Liver (tissue), 8 donors: ENCODE measurements at regions not wholly inside any gene's neighbourhood (a gene's known extent, or its start where the extent isn't known, plus 50 kb on each side); places are given as distances from the start of the nearest gene placed in this dataset.

ENCODE experiments used
- DNase-seq: peaks from one replicate; pipeline ENCODE4 v3.0.0-alpha.2; 2017; ENCODE audit warnings: low spot score
- H3K27ac ChIP-seq, 2 donors: one replicate each; pipeline ENCODE4 v1.7.0; 2013; ENCODE audit warnings: inconsistent platforms in 2 of 2, low read length in 2 of 2, control low read depth in 1 of 2, low read depth in 1 of 2, mild to moderate bottlenecking in 1 of 2
- H3K27me3 ChIP-seq, 4 donors: one replicate each; pipeline versions ENCODE4 v1.6.1 to v1.7.0; 2013; ENCODE audit warnings: low read length in 3 of 4, inconsistent platforms in 1 of 4, mild to moderate bottlenecking in 1 of 4, moderate library complexity in 1 of 4; ENCODE audit not compliant: control insufficient read depth in 4 of 4, insufficient read depth in 4 of 4
- H3K36me3 ChIP-seq, 4 donors: one replicate each; pipeline versions ENCODE4 v1.6.1 to v1.7.0; 2013; ENCODE audit warnings: low read length in 3 of 4, mild to moderate bottlenecking in 3 of 4, low read depth in 1 of 4, moderate library complexity in 1 of 4; ENCODE audit not compliant: control insufficient read depth in 4 of 4, insufficient read depth in 3 of 4
- H3K4me1 ChIP-seq, 4 donors: one replicate each; pipeline versions ENCODE4 v1.6.1 to v1.7.0; 2013; ENCODE audit warnings: low read length in 3 of 4, mild to moderate bottlenecking in 3 of 4, moderate library complexity in 1 of 4; ENCODE audit not compliant: control insufficient read depth in 4 of 4, insufficient read depth in 4 of 4
- H3K4me3 ChIP-seq, 3 donors: one replicate each; pipeline versions ENCODE4 v1.6.1 to v1.7.0; 2013; ENCODE audit warnings: low read length in 3 of 3, control low read depth in 1 of 3, low read depth in 1 of 3, mild to moderate bottlenecking in 1 of 3
- H3K9ac ChIP-seq, 2 donors: one replicate each; pipeline ENCODE4 v1.7.0; 2013; ENCODE audit warnings: low read length in 2 of 2, mild to moderate bottlenecking in 2 of 2, moderate library complexity in 2 of 2, control low read depth in 1 of 2, low read depth in 1 of 2
- H3K9me3 ChIP-seq, 4 donors: one replicate each; pipeline versions ENCODE4 v1.6.1 to v1.7.0; 2013; ENCODE audit warnings: low read length in 3 of 4; ENCODE audit not compliant: control insufficient read depth in 4 of 4
- EGR1 ChIP-seq, 2 donors: IDR thresholded peaks; 2 replicates each; pipeline ENCODE4 v1.6.1; 2016 to 2018; ENCODE audit warnings: antibody characterized with exemption in 2 of 2, low read depth in 2 of 2
- FOXA1 ChIP-seq: IDR thresholded peaks from 2 replicates; pipeline ENCODE4 v1.6.1; 2016; ENCODE audit warnings: antibody characterized with exemption
- FOXA2 ChIP-seq: IDR thresholded peaks from 2 replicates; pipeline ENCODE4 v1.6.1; 2016; ENCODE audit warnings: antibody characterized with exemption
- HNF4G ChIP-seq: IDR thresholded peaks from 2 replicates; pipeline ENCODE4 v1.6.1; 2016; ENCODE audit warnings: antibody characterized with exemption
- JUND ChIP-seq, 2 donors: IDR thresholded peaks; 2 replicates each; pipeline ENCODE4 v1.6.1; 2016; ENCODE audit warnings: antibody characterized with exemption in 2 of 2
- NR2F2 ChIP-seq: IDR thresholded peaks from 2 replicates; pipeline ENCODE4 v1.6.1; 2016; ENCODE audit warnings: antibody characterized with exemption
- RAD21 ChIP-seq, 2 donors: IDR thresholded peaks; 2 replicates each; pipeline ENCODE4 v1.6.1; 2016; ENCODE audit warnings: antibody characterized with exemption in 2 of 2, mild to moderate bottlenecking in 2 of 2
- RXRA ChIP-seq, 2 donors: IDR thresholded peaks; 2 replicates each; pipeline ENCODE4 v1.6.1; 2017 to 2018; ENCODE audit warnings: antibody characterized with exemption in 2 of 2, mild to moderate bottlenecking in 1 of 2
- SP1 ChIP-seq: IDR thresholded peaks from 2 replicates; pipeline ENCODE4 v1.6.1; 2018; ENCODE audit warnings: antibody characterized with exemption, mild to moderate bottlenecking
- TAF1 ChIP-seq: conservative IDR thresholded peaks from 2 replicates; pipeline ENCODE4 v1.6.1; 2016; ENCODE audit warnings: antibody characterized with exemption, mild to moderate bottlenecking
- WGBS: extraction: QIAGEN DNeasy Blood & Tissue Kit; methylation state at CpG from one replicate; pipeline ENCODE4 v1.1.7; 2013; 5-methylcytosine and 5-hydroxymethylcytosine counted together
- TF ChIP-seq, protein P1 (sequence below): IDR thresholded peaks from 2 replicates; pipeline ENCODE4 v1.6.1; 2016; ENCODE audit warnings: antibody characterized with exemption, mild to moderate bottlenecking
- TF ChIP-seq, protein P2 (sequence below): fragments of 150-350 bp; IDR thresholded peaks from 2 replicates; pipeline ENCODE4 v1.5.1; 2017; ENCODE audit warnings: improper control_type of control experiment, low read depth, low read length; ENCODE audit not compliant: missing input control
- TF ChIP-seq, protein P3 (sequence below): IDR thresholded peaks from 2 replicates; pipeline ENCODE4 v1.6.1; 2016; ENCODE audit warnings: antibody characterized with exemption
- TF ChIP-seq, protein P4 (sequence below): IDR thresholded peaks from 2 replicates; pipeline ENCODE4 v1.6.1; 2016; ENCODE audit warnings: antibody characterized with exemption
- donor health status: healthy.
- donor health status: healthy.
- donor health status: healthy.
- donor health status: healthy.
- donor health status: healthy.

DNA sequence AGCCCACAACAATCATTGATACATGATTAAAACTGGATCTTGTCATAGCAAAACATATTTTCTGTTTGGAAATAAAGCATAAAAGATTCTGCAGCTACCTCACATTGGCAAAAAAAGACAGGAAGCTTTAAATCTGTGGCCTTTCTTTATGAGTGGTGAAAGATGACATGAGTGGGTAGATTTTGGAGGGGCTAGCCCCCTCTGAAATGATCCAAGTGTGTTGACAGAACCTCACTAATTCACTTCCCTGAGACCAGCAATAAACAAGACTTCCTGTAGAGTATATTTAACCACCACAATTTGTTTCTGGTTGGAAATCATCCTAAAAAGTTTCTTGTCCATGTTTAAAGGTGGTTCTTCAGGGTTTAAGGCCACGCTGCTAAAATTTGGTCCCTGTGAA is 530.8 kb downstream of the SPATA31D1 start:
- DNase-seq = no peak
- no peak overlapping the region for H3K9ac ChIP-seq
- no peaks in the 10 kb centered on the region for H3K9me3 ChIP-seq
- H3K36me3 ChIP-seq = no peaks in the 10 kb centered on the region
- H3K27ac ChIP-seq = no peak overlapping the region
- H3K4me1 ChIP-seq = no peaks in the 10 kb centered on the region
- no peak overlapping the region for H3K4me3 ChIP-seq
- TF ChIP-seq HNF4G (no peak), EGR1 (IDR thresholded peaks at IDR 0.05; ENCODE audit: low read depth in 2 of 2) (no peak), FOXA2 (no peak), RXRA (IDR thresholded peaks at IDR 0.05) (no peak), TAF1 (no peak), SP1 (no peak), JUND (IDR thresholded peaks at IDR 0.05) (no peak), RAD21 (IDR thresholded peaks at IDR 0.05) (no peak)
- TF ChIP-seq, protein P1, sequence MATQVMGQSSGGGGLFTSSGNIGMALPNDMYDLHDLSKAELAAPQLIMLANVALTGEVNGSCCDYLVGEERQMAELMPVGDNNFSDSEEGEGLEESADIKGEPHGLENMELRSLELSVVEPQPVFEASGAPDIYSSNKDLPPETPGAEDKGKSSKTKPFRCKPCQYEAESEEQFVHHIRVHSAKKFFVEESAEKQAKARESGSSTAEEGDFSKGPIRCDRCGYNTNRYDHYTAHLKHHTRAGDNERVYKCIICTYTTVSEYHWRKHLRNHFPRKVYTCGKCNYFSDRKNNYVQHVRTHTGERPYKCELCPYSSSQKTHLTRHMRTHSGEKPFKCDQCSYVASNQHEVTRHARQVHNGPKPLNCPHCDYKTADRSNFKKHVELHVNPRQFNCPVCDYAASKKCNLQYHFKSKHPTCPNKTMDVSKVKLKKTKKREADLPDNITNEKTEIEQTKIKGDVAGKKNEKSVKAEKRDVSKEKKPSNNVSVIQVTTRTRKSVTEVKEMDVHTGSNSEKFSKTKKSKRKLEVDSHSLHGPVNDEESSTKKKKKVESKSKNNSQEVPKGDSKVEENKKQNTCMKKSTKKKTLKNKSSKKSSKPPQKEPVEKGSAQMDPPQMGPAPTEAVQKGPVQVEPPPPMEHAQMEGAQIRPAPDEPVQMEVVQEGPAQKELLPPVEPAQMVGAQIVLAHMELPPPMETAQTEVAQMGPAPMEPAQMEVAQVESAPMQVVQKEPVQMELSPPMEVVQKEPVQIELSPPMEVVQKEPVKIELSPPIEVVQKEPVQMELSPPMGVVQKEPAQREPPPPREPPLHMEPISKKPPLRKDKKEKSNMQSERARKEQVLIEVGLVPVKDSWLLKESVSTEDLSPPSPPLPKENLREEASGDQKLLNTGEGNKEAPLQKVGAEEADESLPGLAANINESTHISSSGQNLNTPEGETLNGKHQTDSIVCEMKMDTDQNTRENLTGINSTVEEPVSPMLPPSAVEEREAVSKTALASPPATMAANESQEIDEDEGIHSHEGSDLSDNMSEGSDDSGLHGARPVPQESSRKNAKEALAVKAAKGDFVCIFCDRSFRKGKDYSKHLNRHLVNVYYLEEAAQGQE = no peak
- TF ChIP-seq, protein P2, sequence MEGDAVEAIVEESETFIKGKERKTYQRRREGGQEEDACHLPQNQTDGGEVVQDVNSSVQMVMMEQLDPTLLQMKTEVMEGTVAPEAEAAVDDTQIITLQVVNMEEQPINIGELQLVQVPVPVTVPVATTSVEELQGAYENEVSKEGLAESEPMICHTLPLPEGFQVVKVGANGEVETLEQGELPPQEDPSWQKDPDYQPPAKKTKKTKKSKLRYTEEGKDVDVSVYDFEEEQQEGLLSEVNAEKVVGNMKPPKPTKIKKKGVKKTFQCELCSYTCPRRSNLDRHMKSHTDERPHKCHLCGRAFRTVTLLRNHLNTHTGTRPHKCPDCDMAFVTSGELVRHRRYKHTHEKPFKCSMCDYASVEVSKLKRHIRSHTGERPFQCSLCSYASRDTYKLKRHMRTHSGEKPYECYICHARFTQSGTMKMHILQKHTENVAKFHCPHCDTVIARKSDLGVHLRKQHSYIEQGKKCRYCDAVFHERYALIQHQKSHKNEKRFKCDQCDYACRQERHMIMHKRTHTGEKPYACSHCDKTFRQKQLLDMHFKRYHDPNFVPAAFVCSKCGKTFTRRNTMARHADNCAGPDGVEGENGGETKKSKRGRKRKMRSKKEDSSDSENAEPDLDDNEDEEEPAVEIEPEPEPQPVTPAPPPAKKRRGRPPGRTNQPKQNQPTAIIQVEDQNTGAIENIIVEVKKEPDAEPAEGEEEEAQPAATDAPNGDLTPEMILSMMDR = no peak
- TF ChIP-seq, protein P3, sequence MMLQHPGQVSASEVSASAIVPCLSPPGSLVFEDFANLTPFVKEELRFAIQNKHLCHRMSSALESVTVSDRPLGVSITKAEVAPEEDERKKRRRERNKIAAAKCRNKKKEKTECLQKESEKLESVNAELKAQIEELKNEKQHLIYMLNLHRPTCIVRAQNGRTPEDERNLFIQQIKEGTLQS = no peak
- 88% methylated on average over 1 of the region's 1 CpG for WGBS
- no peaks in the 10 kb centered on the region for H3K27me3 ChIP-seq

DNA sequence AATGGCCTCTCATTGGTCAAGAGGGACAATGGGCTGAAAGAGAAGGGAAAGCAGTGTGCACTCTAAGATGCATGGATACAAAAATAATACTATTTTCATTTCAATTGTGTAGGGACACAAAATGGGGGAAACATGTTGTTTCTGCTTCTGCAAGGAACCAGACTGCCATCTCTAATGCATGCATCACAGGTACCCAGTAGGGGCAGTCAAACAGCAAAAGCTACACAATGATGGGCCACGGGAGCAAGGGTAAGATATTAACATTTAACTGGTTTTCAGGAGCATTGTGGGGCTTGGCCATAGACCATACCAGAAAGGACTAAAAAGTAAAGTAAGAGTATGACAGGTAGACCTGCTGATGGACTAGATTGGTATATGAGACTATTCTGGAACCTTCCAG is 535.8 kb downstream of the SPATA31D1 start:
- H3K36me3 ChIP-seq = no peaks in the 10 kb centered on the region
- WGBS = 93% methylated on average over 1 of the region's 1 CpG
- no peak overlapping the region for H3K27ac ChIP-seq
- DNase-seq = no peak
- no peaks in the 10 kb centered on the region for H3K4me1 ChIP-seq
- no peaks in the 10 kb centered on the region for H3K27me3 ChIP-seq
- no peak overlapping the region for H3K4me3 ChIP-seq
- no peak overlapping the region for H3K9ac ChIP-seq
- peaks cover 2 to 7% (median 3%) of the 10 kb centered on the region in 4 donors for H3K9me3 ChIP-seq
- TF ChIP-seq RAD21 (IDR thresholded peaks at IDR 0.05) (no peak), RXRA (IDR thresholded peaks at IDR 0.05) (no peak), FOXA2 (no peak), FOXA1 (no peak), NR2F2 (no peak)
- TF ChIP-seq, protein P2 = no peak
- TF ChIP-seq, protein P1 = no peak
- TF ChIP-seq, protein P4, sequence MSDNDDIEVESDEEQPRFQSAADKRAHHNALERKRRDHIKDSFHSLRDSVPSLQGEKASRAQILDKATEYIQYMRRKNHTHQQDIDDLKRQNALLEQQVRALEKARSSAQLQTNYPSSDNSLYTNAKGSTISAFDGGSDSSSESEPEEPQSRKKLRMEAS = no peak
